ENCODE measurements at regions not wholly inside any gene's neighbourhood (a gene's known extent, or its start where the extent isn't known, plus 50 kb on each side); places are given as distances from the start of the nearest gene placed in this dataset.
A peak's percentile ranks its signal among the peaks of the same experiment; 100 is the strongest.
"Not testable (repeated sequence)": the region's sequence is repeated elsewhere in the genome, so short reads cannot be mapped to it uniquely, and the experiment has no call there.

DNA sequence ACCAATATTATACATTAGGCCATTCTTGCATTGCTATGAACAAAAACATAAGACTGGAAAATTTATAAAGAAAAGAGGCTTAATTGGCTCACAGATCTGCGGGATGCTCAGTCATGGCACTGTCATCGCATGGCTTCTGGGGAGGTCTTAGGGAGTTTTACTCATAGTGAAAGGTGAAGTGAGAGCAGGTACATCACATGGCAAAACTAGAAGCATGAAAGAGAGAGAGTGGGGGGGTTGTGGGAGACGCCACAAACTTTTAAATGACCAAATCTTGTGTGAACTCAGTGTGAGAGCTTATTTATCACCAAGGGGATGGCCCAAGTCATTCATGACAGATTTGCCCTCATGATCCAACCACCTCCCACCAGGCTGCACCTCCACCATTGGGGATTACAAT lies 398.3 kb upstream of the EDIL3 start:
- DNase-seq, result no peak

DNA sequence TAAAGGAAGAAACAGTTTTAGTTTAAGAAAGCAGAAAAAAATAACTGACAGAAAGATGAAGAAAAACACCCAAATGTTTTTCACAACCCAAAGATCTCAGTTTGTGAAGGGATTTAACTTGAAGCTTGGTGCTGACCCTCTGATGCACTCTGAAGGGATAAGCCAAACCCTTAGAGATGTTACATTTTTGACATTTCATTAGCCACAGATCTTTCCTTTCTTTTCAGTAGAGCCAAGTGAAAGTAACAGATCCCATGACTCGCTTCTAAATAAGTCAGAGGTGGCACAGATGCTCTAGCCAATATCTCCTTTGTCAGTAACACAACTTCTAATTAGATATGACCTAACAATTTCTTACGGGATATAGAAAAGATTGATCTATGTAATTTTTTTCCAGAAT lies 394.5 kb upstream of the EDIL3 start:
- no peak for DNase-seq

DNA sequence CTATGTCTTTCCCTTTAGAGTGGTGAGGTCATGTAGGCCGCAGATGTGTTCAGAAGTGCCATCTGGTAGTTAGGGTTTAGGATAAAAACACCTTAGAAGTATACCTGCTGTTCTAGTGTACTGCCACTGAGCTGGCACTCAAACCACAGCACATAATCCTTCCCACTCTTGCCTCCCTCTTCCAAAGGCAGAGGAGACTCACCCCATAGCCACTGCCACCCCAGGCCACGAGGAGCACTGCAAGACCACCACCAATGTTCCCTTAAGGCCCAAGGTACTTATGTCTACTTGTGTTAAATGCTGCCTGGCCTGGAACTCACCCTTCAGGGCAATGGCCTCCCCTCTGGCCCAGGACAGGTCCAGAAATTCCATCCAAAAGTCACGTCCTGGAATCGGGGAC lies 379.5 kb upstream of the EDIL3 start:
- no peak for DNase-seq

DNA sequence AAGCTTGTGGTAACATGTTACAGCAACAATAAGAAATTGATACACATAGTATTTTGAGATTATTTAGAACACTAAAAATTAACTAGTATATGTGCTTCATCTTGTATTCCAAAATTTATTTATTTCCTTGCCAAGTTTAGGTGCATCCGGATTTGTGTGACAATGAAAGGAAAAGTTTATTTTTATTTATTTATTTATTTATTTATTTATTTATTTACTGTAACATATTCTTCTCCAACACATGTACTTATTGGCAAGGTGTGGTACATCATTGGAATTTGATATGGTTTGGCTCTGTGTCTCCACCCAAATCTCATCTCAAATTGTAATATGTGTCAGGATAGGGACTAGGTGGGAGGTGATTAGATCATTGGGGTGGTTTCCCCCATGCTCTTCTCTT lies 373.3 kb upstream of the EDIL3 start:
- DNase-seq, result no peak

DNA sequence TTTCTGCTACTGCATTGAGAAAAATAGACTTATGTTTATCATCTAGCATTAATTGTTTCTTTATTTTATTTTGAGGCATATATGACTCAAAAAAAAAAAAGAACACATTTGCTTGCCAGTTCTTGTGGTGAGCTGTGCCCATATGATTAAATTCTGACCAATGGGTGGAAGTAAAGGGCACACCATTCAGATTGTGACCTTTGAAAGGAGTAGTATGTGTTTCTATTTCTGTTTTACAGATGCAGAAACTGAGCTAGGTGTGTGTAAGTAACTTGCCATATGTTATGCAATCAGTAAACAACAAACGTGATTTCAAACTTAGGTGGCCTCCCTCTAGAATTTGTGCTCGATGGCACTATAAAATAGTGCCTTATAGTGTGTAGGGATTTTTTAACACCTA lies 368.1 kb upstream of the EDIL3 start:
- no peak for DNase-seq

DNA sequence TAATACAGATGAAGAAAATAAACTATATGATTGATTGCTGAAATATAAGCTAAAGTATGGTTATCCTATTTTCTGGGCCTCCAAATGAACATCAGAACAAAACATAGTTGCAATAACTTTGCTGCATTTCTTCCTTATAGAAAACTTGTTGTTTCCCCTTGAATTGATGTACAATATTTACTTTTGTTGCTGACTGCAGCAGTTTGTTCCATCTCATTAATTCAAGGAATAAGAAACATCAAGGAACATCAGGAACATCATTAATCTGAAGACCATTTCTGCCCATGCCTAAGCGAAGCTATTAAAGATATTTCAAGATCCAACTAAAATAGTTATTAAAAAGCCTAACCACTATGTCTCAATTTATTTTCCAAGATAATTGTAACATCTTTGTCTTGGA lies 363.6 kb upstream of the EDIL3 start:
- DNase-seq, result no peak

DNA sequence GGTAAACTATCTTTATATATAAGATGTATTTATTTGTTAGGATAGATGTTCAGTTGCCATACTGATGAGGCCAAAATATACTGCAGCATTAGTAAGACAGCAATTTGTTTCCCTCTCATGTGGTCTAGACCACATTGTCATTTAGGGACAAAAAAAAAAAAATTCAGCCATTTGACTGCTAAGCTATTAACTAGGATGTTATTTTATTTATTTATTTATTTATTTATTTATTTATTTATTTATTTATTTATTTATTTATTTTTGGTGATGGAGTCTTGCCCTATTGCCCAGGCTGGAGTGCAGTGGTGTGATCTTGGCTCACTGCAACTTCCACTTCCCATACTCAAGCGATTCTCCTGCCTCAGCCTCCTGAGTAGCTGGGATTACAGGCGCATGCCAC lies 361.6 kb upstream of the EDIL3 start:
- DNase-seq, result not testable (repeated sequence)

DNA sequence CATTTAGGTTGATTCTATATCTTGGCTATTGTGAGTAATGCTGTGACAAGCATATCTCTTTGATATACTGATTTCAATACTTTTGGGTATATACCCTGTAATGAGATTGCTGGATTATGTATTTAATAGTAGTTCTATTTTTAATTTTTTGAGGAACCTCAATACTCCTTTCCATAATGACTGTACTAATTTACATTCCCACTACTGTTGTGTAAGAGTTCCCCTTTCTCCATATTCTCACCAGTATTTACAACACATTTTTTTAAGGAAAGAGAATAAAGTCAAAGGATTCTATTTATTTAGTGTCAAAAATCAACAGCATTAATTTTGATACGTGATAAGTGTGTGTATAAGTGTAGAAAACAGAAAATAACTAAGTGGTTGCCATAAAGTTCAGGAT lies 356.4 kb upstream of the EDIL3 start:
- no peak for DNase-seq

DNA sequence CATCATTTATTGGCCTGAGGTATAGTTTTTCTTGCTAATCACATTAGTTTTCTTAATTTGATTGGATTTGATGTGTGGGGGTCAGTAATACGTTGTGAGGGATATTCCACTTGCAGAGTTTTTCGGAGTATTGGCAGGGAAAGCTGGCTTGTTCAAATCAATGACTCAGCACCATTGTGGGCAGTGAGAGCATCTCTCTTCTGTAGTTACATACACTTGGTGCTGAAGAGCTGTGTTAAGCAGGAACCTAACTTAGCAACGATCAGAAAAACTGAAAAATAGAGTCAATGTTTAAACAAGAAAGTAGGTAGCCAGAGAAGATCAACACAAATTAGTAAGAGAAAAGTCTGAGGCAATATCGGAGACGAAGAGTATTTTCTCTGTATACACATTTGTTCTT lies 344.6 kb upstream of the EDIL3 start:
- no peak for DNase-seq

DNA sequence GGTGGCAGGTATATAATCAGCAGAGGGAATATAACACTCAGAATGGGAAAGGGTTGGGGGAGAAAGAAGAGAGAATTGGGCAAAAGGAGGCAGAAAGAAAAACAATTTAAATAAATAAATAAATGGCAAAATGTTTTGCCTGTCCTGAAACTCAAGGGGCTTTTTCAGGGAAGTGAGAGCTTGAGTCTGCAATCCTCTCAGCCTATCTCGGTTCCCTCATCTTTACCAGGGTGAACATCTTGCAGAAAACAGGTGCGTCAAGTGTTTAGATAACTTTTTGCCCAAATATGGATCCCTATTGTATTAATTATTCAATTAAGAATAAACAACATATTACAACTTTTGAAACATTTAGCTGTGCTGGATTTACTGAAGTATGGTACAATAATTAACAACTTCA lies 343.0 kb upstream of the EDIL3 start:
- no peak for DNase-seq

DNA sequence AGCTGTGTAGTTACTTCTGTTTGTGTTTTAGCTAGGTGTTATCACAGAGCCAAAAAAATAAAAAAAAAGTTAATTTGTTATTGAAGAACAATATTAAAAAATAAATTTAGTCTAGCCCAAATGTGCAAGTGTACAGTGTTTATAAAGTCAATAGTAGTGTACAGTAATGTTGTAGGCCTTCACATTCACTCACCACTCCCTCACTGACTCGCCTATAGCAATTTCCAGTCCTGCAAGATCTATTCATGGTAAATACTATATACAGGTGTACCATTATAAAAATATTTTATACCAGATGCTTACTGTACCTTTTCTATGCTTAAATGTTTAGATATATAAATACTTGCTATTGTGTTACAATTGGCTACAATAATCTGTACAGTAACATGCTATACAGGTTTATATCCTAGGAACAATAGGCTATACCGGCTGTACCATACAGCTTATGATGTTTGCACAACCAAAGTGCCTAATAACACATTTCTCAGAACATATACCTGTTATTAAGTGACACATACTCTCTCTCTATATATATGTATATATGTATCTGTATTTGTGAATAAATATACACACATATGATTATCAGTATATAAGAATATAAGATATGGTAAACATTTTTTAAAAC lies 341.4 kb upstream of the EDIL3 start:
- DNase-seq, result no peak

DNA sequence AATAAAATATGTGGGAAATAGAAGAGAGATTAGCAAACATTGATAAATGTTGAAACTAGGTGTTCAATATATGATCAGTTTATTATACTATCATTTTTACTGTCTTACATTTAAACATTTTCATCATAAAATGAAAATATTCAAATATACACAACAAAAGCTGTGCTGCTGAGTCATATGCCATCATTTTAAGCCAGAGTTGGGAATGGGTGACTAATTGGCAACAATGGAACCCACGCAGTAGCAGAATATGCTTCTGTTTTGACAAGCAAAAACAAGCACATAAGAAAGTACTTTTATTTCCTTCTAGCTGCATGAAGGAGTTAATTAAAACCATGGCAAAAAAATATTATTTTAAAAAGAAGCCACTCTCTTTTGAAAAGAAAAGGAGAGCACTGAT lies 340.0 kb upstream of the EDIL3 start:
- DNase-seq, result peak; percentile 21

DNA sequence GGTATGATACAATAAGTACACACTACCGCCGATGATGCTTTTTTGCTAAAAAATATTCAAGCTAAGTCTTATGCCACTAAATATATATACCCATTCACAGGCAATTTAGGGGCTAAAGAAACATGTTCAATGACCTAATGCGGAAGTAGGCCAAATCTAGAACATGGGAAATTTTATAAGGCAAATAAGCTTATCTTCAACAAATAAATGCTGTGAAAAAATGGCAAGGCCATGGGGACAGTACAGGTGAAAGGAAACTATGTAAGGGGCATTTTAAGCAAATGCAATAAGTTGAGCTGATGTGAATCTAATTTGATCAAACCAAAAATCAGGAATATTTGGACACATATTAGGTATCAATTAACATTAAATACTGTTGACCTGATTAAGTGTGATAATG lies 339.5 kb upstream of the EDIL3 start:
- DNase-seq, result no peak

DNA sequence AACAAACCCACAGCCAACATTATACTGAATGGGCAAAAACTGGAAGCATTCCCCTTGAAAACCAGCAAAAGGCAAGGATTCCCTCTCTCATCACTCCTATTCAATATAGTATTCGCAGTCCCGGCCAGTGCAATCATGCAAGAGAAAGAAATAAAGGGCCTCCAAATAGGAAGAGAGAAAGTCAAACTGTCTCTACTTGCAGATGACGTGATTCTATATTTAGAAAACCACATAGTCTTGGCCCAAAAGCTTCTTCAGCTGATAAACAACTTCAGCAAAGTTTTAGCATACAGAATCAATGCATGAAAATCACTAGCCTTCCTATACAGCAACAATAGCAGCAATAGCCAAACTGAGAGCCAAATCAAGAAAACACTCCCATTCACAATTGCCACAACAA lies 333.7 kb upstream of the EDIL3 start:
- no peak for DNase-seq

DNA sequence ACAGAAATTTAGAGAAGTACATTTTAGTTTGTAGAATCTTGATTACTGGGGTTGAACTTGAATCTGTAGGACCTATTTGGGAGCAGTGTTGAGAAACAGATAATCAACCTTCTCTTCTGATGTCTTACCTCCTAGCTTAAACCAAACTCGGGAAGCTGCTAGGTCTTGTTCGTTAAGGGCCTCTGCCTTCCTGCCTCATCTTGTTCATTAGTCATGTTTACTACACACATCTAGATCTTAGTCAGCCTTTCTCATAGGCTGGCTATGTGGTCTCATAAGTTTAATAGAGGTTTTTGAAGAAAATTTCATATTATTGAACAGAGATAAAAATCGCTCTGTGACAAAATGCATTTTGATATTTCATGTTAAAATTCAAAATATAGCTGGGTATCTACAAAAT lies 331.0 kb upstream of the EDIL3 start:
- DNase-seq, result no peak

DNA sequence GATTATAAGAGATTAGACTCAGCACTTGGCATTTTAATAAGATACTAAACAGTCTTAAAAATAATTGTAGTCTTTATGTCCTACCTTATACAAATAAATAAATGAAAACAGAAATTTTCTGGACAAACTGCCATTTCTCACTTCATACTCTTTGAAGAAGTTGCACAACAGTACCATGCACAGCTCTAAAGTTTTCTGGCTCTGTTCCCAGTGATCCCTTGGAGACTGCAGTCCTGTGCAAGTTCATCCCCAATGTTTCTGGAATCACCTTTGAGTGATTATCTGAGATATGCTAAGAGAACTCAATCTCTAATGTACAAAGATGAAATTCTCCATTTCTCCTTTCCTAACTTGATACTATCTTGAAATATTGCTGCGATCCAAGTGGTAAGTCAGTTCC lies 330.4 kb upstream of the EDIL3 start:
- no peak for DNase-seq

DNA sequence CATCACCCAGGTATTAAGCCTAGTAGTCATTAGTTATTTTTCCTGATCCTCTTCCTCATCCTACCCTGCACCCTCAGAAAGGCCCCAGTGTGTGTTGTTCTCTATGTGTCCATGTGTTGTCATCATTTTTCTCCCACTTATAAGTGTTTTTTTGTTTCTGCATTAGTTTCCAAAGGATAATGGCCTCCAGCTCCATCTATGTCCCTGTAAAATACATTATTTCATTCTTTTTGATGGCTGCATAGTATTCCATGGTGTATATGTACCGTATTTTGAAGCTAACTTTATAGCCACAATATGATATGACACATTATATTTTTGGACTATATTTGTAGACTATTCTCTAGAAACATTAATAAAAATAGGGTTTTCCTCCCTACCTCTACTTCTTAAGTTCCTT lies 324.4 kb upstream of the EDIL3 start:
- DNase-seq, result no peak

DNA sequence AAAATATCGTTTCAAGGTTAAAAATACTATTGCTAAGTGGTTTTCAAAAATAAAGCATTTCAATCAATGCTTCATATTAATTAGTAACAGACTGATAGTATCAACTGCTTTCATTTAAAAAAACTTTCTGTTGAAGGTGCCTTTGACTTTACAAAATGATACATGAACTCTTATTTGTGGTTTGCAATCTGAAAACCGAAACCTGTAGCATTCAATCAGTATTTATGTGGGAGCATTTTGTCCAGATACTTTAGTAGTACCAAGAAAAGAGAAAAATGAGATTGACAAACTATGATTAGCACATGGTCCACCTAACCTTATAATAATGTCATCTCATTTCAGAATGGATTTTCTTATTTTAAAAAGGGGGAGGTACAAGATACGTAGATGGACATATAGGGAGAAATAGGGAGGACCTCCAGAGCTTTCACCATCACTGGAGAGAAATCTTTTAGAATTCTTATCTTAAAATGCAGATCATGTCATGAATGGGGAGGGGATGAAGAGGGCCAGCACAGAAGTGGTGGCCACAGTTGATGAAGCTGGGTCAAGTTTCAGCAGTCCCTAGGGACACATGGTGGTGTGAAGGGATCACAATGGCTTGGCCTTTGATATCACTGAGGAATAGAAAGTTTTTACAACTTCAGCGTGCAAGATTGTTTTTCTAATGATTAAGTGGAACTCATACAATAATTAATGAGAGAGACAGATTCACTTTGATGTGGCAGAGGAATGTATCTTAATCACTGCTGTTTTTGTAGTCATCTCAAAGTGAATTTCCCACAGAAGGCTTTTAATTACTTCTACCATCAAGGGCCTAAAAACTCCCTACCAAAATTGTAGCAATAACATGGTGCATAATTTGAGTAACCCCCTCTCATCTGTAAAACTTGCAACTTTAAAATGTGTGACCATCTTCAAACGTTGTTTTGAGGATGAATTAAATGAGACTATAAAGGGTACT lies 322.3 kb upstream of the EDIL3 start:
- DNase-seq, result no peak

DNA sequence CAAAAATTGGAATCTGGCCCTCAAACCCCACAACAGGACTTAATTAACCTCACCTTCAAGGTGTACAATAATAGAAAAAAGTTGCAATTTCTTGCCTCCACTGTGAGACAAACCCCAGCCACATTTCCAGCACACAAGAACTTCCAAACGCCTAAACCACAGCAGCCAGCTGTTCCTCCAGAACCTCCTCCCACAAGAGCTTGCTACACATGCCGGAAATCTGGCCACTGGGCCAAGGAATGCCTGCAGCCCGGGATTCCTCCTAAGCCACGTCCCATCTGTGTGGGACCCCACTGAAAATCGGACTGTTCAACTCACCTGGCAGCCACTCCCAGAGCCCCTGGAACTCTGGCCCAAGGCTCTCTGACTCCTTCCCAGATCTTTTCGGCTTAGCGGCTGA lies 315.9 kb upstream of the EDIL3 start:
- DNase-seq, result not testable (repeated sequence)

DNA sequence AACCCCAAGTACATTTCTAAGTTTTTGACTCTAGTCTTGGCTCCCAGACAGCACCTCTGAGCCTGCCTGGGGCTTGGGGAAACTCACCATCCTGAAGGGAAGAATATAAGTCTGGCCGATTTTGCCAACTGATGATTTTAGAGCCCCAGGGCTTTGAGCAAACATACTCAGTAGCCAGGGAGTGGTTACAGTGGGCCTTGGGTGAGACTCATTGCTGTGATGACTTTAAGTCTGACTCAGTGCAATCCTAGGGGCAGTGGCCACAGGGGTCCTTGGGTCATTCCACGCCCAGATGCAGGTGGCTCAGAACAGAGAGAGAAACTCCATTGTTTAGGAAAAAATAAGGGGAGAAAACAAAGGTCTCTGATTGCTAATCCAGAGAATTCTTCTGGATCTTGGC lies 312.0 kb upstream of the EDIL3 start:
- DNase-seq, result no peak

DNA sequence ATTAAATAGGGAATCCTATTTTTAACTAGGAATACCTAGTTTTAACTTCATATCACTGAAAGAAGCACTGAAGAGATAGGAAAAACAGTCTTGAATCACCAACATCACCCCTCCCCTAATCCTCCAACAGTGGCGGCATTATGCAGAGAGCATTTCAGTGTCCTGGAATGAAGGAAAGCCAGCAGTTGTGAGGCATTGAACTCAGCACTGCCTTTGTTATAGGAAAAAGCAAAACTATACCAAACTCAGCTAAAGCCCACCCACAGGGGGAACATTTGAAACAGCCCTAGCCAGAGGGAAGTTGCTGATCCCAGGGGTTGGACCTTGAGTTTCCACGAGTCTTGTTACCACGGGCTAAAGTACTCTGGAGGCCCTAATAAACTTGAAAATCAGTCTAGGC lies 310.6 kb upstream of the EDIL3 start:
- no peak for DNase-seq

DNA sequence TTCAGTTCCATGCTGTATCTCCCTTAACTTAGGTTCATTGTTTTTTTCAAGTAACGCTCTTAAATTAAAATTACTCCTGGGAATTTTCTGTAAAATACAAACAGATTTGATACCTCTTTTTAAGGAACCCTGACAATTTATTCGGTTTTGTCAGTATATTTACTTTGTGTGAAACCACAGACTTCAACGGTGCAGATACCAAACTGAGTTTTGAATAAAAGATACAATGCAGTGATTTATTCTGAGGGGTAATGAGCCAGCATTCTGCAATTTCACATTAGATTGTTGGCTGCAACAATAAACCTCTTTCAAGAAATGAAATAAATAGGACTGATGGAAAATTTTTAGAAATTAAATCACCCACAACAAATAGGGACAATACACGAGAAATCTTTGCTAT lies 308.6 kb upstream of the EDIL3 start:
- no peak for DNase-seq

DNA sequence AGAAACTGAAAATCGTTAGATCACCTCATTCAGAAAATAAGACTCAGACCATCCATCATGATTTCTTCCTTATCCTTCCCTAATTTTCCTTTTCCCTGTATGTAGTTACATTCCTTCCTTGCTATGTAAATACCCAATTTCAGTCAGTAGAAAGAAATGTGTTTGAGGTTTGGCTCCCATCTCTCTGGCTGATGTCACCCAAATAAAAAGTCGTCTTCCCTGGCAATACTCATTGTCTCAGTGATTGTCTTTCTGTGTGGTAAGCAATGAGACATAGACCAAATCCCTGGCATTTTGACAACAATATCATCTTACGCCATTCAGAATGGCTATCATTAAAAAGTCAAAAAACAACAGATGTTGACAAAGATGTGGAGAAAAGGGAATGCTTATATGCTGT lies 303.9 kb upstream of the EDIL3 start:
- DNase-seq, result peak; percentile 90

DNA sequence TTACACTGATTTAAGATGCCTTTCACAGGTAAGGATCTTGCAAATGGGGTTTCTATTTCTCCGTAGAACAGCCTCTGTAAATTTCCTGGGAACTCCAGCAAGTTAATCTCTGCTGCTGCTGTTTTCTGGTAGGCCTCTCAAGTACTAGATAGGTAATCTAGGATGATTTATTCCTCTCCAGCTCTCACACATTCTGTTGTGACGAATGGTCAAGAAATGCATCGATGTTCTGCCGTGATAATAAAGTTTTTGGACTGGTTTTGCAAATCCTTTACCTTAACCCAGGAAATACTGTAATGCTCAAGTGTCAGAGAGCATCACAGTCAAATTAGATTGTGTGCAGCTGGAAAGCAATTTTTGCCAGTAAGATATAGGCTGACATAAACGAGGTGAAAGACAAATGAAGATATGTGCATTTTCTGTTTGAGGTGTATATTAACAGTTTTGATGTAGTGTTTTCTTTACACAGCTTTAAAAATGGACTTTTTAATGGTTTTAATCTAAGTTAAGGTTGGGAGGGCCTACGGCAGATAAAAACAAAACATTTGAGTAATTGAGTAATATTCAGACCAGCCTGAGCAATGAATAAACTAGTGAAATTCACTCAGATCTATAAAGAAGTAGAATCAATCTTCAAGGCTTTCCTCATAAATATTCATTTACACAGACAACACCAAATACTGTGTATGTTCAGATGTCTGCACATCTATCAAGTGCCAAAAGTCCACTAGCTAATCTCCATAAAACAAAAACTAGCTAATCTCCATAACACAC lies 300.6 kb upstream of the EDIL3 start:
- DNase-seq, result no peak
